ENCODE measurements at regions not wholly inside any gene's neighbourhood (a gene's known extent, or its start where the extent isn't known, plus 50 kb on each side); places are given as distances from the start of the nearest gene placed in this dataset.
"Not testable (repeated sequence)": the region's sequence is repeated elsewhere in the genome, so short reads cannot be mapped to it uniquely, and the experiment has no call there.

DNA sequence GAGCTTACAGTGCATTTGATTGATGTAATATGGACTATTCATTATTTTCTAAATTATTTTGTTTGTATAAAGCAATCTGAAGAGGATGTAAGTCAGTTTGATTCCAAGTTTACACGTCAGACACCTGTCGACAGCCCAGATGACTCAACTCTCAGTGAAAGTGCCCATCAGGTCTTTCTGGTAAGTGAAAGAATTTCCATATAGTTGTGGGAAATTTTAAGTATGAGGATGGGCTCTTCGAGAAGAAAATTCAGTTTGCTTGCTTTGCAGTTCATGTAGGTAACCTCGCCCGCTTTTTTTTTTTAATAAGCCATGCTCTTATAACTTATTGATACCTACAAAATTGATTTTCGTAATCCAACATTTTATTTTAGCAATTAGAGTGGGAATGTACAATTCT, 151.6 kb downstream of the CDRT15L2 start:
- DNase-seq (ENCODE audit: low read depth in 2 of 2, low spot score in 1 of 2): not testable (repeated sequence)

DNA sequence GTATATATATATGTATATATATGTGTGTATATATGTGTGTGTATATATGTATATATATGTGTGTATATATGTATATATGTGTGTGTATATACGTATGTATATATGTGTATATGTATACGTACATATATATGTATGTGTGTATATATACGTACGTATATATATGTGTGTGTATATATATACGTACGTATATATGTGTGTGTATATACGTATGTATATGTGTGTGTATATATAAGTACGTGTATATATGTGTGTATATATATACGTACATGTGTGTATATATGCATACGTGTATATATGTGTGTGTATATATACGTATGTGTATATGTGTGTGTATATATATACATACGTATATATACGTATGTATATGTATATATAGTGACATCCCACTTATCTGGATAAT, 154.4 kb downstream of the CDRT15L2 start:
- DNase-seq (ENCODE audit: low read depth in 2 of 2, low spot score in 1 of 2): no peak

DNA sequence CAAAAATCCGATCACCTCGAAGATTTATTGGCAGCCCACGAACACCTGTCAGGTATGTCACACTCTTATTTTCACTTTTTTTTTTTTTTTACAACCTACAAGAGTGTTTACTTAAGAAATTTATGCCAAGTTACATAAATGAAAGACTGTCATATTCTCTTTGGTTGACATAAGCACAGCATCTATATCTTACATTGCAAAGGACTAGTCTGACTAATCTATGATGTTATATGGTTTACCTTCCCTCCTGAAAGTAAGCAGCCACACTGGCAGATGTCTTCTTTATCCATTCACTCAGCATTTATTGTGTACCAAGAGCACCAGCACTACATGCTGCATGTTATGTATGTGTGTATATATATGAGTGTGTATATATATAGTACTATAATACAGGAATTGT, 156.3 kb downstream of the CDRT15L2 start:
- DNase-seq (ENCODE audit: low read depth in 2 of 2, low spot score in 1 of 2): no peak

DNA sequence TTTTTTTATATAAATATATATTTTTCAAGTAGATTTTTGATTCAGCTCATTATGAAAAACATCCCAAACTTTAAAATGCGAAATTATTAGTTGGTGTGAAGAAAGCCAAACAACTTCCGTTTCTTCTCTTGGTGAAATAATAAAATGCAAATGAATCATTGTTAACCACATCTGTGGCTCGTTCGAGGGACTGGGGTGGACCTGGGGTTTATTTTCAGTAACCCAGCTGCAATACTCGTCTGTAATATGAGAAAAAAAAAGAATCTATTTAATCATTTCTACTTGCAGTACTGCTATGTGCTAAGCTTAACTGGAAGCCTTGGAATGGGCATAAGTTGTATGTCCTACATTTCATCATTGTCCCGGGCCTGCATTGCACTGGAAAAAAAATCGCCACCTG, 158.1 kb downstream of the CDRT15L2 start:
- DNase-seq (ENCODE audit: low read depth in 2 of 2, low spot score in 1 of 2): not testable (repeated sequence)

DNA sequence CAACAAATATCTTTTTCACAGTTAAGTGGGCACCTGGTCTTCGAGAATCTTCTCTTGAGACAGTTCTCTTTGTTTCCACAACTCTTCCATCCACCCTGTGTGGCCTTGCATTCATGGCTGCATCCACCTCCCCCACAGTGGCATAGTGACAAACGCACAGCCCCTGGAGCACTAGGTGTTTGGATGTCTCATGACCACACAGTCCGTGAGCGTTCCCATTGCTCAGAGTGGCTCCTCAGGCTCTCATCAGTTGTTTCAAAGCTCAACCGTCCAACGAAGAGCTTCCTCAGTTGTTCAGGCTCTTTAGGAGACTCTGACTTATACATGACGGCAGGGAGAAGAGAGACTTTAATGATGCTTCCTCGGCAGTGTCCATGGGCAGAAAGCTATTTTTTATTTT, 191.6 kb downstream of the CDRT15L2 start:
- no peak for DNase-seq (ENCODE audit: low read depth in 2 of 2, low spot score in 1 of 2)

DNA sequence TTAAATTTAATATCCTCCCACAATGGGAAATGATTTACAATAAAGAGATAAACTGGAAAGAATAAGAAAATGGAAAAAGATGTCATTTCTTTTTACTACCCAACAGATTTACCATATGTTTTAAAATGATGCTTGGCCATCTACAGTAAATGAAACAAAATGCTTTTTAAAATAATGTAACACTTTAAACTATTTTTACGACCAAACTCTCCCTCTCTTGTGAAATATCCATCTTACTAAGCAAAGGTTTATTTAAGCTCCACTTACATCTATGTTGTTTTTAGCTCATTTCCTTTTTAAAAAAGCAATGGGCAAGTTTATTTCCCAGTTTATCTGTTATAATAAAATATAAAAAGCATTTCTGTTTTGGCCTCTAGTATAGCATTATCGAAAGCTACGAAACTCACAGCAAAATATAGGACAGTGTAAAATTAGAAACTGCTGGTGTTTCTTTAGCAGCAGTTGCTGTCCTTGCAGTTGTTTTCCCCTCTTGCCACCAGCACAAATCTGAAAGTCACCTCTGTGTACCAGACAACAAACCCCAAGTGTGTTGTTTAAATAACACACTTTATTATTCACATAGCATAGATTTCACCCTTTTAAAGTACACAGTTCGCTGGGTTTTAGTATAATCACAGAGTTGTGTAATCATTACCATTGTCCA, 195.1 kb downstream of the CDRT15L2 start:
- no peak for DNase-seq (ENCODE audit: low read depth in 2 of 2, low spot score in 1 of 2)

DNA sequence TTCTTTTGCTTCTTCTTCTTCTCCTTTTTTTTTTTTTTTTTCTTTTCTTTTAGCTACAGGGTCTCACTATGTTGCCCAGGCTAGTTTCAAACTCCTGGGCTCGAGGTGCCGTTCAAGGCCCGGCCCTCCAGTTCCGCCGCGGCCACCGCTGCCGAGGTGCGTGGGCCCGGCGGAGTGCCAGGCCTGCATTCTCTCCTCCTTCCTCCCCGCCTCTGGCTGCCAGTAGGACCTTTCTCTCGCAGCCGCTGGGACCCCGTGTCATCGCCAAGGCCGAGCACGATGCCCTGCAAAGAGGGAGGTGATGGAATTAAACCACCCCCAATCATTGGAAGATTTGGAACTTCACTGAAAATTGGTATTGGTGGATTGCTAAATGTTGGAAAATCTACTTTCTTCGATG, 195.8 kb downstream of the CDRT15L2 start:
- no peak for DNase-seq (ENCODE audit: low read depth in 2 of 2, low spot score in 1 of 2)

DNA sequence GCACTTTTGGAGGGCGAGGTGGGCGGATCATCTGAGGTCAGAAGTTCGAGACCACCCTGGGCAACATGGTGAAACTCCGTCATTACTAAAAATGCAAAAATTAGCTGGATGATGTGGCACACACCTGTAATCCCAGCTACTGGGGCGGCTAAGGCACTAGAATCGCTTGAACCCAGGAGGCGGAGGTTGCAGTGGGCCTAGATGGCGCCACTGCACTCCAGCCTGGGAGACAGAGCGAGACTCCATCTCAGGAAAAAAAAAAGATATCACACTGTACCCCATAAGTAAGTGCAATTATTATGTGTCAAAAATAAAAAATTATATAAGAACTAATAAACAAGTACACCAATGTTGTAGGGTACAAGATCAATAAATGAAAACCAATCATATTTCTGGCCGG, 200.0 kb downstream of the CDRT15L2 start:
- no peak for DNase-seq (ENCODE audit: low read depth in 2 of 2, low spot score in 1 of 2)

DNA sequence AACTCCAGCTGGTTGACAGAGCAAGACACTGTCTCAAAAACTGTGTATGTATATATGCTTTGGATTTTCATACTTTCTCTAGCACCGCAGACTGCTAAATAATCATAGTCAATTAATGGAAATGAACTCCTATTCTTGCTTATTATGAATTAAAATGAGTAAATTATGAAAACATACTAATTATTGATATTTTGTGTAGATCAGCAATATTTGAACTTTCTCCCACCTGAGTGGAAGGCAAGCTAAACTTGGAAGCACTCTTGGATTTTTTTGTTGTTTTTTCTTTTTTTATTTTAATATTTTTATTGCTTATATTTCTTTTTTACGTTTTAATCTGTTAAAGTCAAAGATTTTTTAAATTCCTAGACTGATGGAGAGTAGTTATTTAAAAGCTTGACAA, 201.7 kb downstream of the CDRT15L2 start:
- no peak for DNase-seq (ENCODE audit: low read depth in 2 of 2, low spot score in 1 of 2)

DNA sequence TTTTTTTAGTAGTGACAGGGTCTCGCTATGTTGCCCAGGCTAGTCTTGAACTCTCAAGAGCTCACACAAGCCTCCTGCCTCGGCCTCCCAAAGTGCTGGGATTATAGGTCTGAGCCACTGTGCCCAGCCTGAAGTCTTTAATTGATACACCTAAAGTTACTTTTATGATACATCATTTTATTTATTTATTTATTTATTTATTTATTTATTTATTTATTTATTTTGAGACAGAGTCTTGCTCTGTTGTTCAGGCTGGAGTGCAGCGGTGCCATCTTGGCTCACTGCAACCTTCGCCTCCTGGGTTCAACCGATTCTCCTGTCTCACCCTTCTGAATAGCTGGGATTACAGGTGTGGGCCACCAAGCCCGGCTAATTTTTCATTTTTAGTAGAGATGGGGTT, 202.3 kb downstream of the CDRT15L2 start:
- not testable (repeated sequence) for DNase-seq (ENCODE audit: low read depth in 2 of 2, low spot score in 1 of 2)

DNA sequence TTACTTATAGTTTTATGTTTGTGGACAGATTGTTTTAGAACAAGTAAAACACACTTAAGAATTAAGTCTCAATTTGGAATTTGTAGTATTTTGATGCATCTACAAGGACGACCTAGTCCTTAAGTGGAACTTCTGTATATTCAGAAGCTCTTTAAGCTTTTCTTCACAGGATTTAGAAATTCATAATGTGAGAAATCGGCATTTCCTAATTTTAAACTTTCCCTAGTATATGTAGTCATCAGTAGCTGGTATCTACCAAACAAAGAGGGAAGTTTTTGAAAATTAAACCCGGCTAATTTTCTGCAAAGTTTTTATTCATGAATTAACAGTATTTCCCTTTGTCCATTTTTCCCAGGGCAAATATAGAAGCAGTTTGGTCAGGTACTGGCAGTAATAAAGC, 203.6 kb downstream of the CDRT15L2 start:
- DNase-seq (ENCODE audit: low read depth in 2 of 2, low spot score in 1 of 2): no peak

DNA sequence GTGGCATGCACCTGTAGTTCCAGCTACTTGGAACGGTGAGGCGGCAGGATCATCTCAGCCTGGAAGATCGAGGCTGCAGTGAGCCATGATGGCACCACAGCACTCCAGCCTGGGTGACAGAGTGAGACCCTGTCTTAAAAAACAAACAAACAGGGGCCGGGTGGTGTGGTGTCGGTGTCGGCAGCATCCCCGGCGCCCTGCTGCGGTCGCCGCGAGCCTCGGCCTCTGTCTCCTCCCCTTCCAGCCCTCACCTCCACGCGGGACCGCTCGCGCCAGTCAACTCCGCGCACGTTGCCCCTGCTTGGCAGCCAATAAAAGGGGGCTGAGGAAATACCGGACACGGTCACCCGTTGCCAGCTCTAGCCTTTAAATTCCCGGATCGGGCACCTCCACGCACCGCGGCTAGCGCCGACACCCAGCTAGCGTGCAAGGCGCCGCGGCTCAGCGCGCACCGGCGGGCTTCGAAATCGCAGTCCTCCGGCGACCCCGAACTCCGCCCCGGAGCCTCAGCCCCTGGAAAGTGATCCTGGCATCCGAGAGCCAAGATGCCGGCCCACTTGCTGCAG, 204.7 kb downstream of the CDRT15L2 start:
- no peak for DNase-seq (ENCODE audit: low read depth in 2 of 2, low spot score in 1 of 2)

DNA sequence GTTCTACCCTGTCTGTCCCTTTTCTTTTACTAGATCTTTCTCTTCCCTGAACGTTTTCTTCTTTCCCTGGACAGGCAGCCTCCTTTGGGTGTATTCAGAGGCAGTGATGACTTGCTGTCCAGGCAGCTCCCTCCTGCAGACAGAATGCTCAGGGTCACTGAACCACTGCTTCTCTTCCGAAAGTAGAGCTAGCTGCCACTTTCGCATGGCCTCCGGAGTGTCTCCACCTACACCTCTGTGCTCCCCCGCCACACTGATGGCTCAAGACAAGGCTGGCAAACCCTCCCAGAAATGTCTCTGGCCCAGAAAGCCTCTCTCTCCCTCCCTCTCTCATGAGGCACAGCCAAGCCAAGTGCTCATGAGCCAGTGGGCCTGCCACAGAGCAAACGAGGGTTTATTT, 207.8 kb downstream of the CDRT15L2 start:
- no peak for DNase-seq (ENCODE audit: low read depth in 2 of 2, low spot score in 1 of 2)

DNA sequence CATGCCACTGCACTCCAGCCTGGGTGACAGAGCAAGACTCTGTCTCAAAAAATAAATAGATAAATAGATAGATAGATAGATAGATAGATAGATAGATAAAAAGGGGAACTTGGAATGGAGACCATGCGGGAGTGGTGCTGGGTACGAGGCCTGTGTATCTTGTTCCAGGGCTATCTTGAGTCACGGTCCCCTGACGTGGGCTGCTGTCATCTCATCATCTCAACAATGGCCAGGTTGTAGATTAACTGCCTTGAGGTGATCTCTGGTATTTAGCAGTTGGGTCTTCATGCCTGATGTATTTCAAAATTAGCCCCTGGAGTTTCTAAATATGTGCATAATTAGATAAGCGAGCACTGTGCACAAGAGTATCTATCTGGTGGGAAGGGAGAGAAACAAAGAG, 212.1 kb downstream of the CDRT15L2 start:
- no peak for DNase-seq (ENCODE audit: low read depth in 2 of 2, low spot score in 1 of 2)

DNA sequence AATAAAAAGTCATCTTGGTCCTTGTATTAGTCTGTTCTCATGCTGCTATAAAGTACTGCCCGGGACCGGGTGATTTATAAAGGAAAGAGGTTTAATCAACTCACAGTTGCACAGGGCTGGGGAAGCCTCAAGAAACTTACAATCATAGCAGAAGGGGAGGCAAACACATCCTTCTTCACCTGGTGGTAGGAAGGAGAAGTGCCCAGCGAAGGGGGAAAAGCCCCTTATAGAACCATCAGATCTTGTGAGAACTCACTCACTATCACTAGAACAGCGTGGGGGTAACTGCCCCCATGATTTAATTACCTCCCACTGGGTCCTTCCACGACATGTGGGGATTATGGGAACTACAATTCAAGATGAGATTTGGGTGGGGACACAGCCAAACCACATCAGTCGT, 215.0 kb downstream of the CDRT15L2 start:
- not testable (repeated sequence) for DNase-seq (ENCODE audit: low read depth in 2 of 2, low spot score in 1 of 2)

DNA sequence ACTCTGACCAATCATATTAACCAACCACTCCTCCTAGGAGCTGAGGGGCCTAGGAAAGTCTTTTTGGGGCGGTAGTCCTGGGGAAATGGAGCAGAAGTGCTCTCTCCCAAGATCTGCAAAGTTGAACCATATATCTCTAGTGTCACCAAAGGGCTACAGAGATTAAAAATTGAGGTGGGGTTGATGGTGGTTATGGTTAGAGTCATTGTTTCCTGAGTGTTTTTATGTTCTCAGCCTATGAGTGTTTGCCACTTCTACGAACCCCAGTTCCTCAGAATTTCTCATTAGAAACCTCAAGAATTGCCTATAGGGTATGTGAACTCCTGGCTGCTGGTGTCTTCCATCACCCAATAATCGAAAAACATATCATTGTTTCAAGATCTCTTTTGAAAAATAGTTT, 217.8 kb downstream of the CDRT15L2 start:
- DNase-seq (ENCODE audit: low read depth in 2 of 2, low spot score in 1 of 2): no peak

DNA sequence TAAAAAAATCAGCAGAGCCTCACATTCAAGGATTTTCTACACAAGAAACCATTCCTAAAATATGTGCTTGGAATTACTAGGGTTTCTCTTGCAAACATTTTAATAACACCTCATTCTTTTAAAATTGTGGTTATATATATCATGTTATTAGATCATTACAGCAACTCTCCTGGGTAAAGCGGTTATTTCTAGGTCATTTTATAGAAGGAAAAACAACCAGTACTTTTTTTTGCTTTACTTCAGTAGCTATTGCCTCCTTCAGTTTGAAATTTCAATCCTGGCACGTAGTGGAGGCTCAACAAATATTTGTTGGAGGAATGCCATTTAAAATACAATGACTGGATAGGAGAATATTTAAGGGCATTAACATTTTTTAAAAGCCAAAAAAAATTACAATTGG, 220.6 kb downstream of the CDRT15L2 start:
- DNase-seq (ENCODE audit: low read depth in 2 of 2, low spot score in 1 of 2): no peak

DNA sequence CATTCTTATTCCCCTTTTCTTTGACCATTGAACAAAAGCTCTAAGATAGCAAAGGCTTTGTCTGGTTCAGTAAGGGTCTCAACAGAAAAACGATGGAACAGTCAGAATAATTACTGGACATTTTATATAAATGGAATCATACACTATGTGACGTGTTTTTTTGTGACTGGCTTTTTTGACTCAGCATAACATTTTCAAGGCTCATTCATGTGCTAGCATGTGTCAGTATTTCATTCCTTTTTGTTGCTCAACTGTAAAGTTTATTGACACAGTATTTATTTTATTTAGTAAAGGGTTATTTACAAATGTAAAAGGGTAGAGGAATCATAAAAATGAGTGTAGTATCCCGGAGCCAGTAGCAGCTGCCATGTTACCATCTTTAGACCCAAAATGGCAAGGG, 226.2 kb downstream of the CDRT15L2 start:
- no peak for DNase-seq (ENCODE audit: low read depth in 2 of 2, low spot score in 1 of 2)

DNA sequence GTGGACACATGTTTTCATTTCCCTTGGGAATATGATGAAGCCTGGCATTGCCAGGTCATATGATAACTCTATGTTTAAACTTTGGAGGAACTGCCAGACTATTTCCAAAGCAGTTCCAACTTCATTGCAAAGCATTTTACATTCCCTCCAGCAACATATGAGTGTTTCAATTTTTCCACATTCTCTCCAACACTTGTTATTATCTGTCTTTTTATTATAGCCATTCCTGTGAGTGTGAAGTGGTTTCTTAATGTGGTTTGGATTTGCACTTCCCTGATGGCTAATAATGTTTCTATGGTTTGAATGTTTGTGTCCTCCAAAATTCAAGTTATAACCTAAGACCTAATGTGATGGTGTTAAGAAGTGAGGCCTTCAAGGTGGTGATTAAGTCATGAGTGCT, 228.0 kb downstream of the CDRT15L2 start:
- not testable (repeated sequence) for DNase-seq (ENCODE audit: low read depth in 2 of 2, low spot score in 1 of 2)

DNA sequence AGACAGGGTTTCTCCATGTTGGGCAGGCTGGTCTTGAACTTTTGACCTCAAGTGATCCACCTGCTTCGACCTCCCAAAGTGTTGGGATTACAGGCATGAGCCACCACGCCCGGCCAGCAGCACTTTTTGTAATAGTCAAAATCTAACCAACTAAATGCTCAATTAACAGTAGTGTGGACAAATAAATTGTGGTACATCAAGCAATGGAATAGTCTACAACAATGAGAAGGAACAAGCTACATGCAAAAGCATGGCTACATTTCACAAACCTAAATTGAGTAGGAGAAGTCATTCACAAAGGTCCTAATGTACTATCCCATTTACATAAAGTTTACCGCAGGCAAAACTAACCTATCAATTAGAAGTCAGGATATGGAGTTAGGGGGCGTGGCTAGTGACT, 227.4 kb downstream of the USP22 start:
- not testable (repeated sequence) for DNase-seq (ENCODE audit: low read depth in 2 of 2, low spot score in 1 of 2)

DNA sequence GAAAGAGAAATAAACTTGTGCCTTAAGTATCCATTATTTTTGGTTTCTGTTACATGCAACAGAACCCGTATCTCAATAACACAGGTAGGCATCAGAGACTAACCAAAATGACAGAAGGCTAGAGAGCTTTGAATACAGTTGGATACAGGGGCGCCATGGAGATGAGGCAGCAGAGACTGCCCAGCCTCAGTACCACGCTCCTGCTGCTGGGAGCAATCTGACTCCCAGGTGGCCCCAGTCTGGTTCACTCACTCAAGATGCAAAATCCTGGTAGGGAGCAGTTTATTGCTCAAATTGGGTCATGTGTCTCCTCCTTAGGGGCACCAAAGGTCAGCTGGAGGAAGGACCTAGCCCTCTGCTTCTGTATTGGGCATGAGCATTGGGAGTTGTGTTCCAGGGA, 218.9 kb downstream of the USP22 start:
- no peak for DNase-seq (ENCODE audit: low read depth in 2 of 2, low spot score in 1 of 2)

DNA sequence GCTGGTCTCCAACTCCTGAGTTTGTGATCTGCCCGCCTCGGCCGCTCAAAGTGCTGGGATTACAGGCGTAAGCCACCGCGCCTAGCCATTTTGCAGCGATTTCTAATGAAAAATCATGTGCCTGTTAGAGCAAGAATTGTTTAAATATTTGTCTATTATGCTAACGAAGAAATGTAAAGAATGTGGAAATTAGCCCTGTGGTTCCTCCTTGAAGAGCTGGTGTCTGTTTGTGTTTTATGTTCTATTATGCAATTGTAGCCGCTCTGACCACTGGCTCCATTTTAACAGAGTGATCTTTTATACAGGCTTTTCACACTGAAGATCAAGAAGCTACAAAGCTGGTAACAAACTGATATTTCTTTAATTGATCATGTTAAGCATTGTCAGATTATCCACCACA, 217.3 kb downstream of the USP22 start:
- no peak for DNase-seq (ENCODE audit: low read depth in 2 of 2, low spot score in 1 of 2)

DNA sequence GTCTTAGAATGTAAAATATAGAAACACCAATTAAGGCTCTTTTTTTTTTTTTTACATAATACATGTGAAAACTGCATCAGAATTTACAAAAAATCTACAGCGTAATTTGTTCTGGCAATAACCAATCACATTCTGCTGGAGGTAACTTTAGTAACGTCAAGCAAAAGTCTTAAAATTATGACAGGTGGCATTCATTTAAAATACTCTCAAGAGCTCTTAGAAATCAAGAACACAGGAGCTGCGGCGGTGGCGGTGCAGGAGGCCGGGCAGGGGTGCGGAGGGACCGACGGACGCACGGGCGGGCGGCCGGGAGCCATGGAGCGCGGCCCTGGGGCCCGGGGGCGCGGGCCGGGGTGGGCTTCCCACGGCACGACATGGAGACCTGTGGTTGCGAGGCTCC, 202.4 kb downstream of the USP22 start:
- not testable (repeated sequence) for DNase-seq (ENCODE audit: low read depth in 2 of 2, low spot score in 1 of 2)
